ENCODE measurements at regions not wholly inside any gene's neighbourhood (a gene's known extent, or its start where the extent isn't known, plus 50 kb on each side); places are given as distances from the start of the nearest gene placed in this dataset.

GRCh38 chr5:68729678-68730077, 364.1 kb upstream of the SLC30A5 start:
- TF ChIP-seq EZH2phosphoT487 (IDR thresholded peaks at IDR 0.05; ENCODE audit: unreplicated experiment): no peak
- no peak for TF ChIP-seq POLR2AphosphoS5 (IDR thresholded peaks at IDR 0.05; ENCODE audit: low read depth)
- TF ChIP-seq REST (IDR thresholded peaks at IDR 0.05; ENCODE audit: unreplicated experiment): no peak
- TF ChIP-seq CREB1 (CRISPR knock-in tag; IDR thresholded peaks at IDR 0.05; ENCODE audit: low read depth): no peak
- no peak for TF ChIP-seq CTCF (conservative IDR thresholded peaks at IDR 0.05; ENCODE audit: low read depth in 2 of 2)
- TF ChIP-seq EZH2 (IDR thresholded peaks at IDR 0.05; ENCODE audit: low read depth, unreplicated experiment): no peak
- TF ChIP-seq JUNB (IDR thresholded peaks at IDR 0.05; ENCODE audit: unreplicated experiment): no peak
- TF ChIP-seq ZNF114 (CRISPR knock-in tag; IDR thresholded peaks at IDR 0.05): no peak
- TF ChIP-seq ETS1 (IDR thresholded peaks at IDR 0.05): no peak
- no peak for TF ChIP-seq ZNF331 (CRISPR knock-in tag; IDR thresholded peaks at IDR 0.05; ENCODE audit: low read depth)
- no peak for TF ChIP-seq STAT1 (IDR thresholded peaks at IDR 0.05; ENCODE audit: unreplicated experiment)
- TF ChIP-seq ZNF462 (CRISPR knock-in tag; IDR thresholded peaks at IDR 0.05): no peak
- TF ChIP-seq NANOG (IDR thresholded peaks at IDR 0.05; ENCODE audit: borderline replicate concordance): no peak

Data from GM23338 (cell line).